ENCODE measurements at regions not wholly inside any gene's neighbourhood (a gene's known extent, or its start where the extent isn't known, plus 50 kb on each side); places are given as distances from the start of the nearest gene placed in this dataset.
A peak's percentile ranks its signal among the peaks of the same experiment; 100 is the strongest.

- Histone ChIP-seq H3K27ac (no peak overlapping the region), H3K4me1 (no peaks in the 10 kb centered on the region), H3K27me3 (no peaks in the 10 kb centered on the region), H3K36me3 (no peaks in the 10 kb centered on the region), H3K4me3 (no peak overlapping the region), H3K9me3 (no peaks in the 10 kb centered on the region)
- intact Hi-C loops (cut with DNase I), result no loop called here
- no peak for ATAC-seq
- DNase-seq, result no peak
- TF ChIP-seq, protein P1, sequence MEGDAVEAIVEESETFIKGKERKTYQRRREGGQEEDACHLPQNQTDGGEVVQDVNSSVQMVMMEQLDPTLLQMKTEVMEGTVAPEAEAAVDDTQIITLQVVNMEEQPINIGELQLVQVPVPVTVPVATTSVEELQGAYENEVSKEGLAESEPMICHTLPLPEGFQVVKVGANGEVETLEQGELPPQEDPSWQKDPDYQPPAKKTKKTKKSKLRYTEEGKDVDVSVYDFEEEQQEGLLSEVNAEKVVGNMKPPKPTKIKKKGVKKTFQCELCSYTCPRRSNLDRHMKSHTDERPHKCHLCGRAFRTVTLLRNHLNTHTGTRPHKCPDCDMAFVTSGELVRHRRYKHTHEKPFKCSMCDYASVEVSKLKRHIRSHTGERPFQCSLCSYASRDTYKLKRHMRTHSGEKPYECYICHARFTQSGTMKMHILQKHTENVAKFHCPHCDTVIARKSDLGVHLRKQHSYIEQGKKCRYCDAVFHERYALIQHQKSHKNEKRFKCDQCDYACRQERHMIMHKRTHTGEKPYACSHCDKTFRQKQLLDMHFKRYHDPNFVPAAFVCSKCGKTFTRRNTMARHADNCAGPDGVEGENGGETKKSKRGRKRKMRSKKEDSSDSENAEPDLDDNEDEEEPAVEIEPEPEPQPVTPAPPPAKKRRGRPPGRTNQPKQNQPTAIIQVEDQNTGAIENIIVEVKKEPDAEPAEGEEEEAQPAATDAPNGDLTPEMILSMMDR (IDR thresholded peaks at IDR 0.05), result no peak
These were observed 741.3 kb upstream of the RAB6C start for GRCh38 chr2:129237966-129238725.

GRCh38 chr2:129239141-129239540, 740.3 kb upstream of the RAB6C start:
- H3K9me3 ChIP-seq, result no peaks in the 10 kb centered on the region
- no peaks in the 10 kb centered on the region for H3K27me3 ChIP-seq
- TF ChIP-seq, protein P1 (IDR thresholded peaks at IDR 0.05), result no peak
- DNase-seq (no peak), ATAC-seq (no peak)
- no peak overlapping the region for H3K27ac ChIP-seq
- H3K36me3 ChIP-seq, result no peaks in the 10 kb centered on the region
- H3K4me1 ChIP-seq, result no peaks in the 10 kb centered on the region
- H3K4me3 ChIP-seq, result no peak overlapping the region
- intact Hi-C loops (cut with DNase I), result no loop called here

DNA sequence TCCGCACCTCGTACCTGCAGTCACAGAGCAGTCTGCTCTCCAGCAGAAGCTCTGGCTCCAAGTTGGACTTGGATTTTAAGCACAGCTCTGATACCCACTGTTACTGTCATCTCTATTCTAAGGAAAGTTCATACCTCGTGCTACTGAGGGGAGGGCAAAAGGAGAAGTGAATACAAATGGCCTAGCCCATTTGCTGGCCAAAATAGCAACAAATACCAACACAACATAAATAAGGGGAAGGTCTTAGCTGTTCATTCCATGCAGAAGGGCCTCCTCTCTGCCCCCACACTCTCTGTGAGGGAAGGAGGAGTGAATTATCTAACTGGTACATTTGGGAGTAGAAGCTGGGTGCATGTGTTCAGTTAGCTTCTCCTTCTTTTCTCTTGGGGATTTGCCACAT, 739.4 kb upstream of the RAB6C start:
- no peak for ATAC-seq
- Histone ChIP-seq H3K9me3 (no peaks in the 10 kb centered on the region), H3K27ac (no peak overlapping the region), H3K36me3 (no peaks in the 10 kb centered on the region), H3K4me3 (no peak overlapping the region), H3K4me1 (no peaks in the 10 kb centered on the region), H3K27me3 (no peaks in the 10 kb centered on the region)
- intact Hi-C loops (cut with DNase I), result no loop called here
- TF ChIP-seq, protein P1 (IDR thresholded peaks at IDR 0.05), result no peak
- no peak for DNase-seq

DNA sequence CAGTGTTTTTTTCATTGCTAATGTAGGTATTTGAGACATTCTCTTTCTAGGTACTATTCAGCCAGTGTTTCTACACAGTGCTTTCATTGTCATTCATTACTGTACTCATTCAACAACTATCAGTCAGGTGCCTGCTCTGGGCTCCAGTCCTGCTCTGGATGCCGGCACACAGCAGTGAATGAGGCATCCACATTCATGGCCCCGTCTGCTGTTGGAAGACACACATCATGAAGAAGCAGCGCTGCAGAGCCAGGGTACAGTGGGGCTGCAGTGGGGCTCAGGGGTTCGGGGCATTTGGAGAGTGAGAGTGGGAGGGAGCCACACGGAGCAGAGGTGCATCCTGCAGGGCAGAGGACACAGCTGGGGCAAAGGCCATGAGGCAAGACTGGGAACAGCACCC, 737.2 kb upstream of the RAB6C start:
- no peaks in the 10 kb centered on the region for H3K4me1 ChIP-seq
- TF ChIP-seq, protein P1 (IDR thresholded peaks at IDR 0.05), result no peak
- no peak overlapping the region for H3K4me3 ChIP-seq
- peak; percentile 37 for ATAC-seq
- no peaks in the 10 kb centered on the region for H3K27me3 ChIP-seq
- DNase-seq, result no peak
- intact Hi-C loops (cut with DNase I), result no loop called here
- no peaks in the 10 kb centered on the region for H3K9me3 ChIP-seq
- no peaks in the 10 kb centered on the region for H3K36me3 ChIP-seq
- no peak overlapping the region for H3K27ac ChIP-seq

GRCh38 chr2:129247751-129248150, 731.7 kb upstream of the RAB6C start:
- H3K27me3 ChIP-seq, result no peaks in the 10 kb centered on the region
- H3K36me3 ChIP-seq, result no peaks in the 10 kb centered on the region
- no peak overlapping the region for H3K4me3 ChIP-seq
- TF ChIP-seq, protein P1 (IDR thresholded peaks at IDR 0.05), result no peak
- H3K4me1 ChIP-seq, result no peaks in the 10 kb centered on the region
- H3K9me3 ChIP-seq, result no peaks in the 10 kb centered on the region
- intact Hi-C loops (cut with DNase I), result no loop called here
- no peak for DNase-seq
- ATAC-seq, result no peak
- H3K27ac ChIP-seq, result no peak overlapping the region

DNA sequence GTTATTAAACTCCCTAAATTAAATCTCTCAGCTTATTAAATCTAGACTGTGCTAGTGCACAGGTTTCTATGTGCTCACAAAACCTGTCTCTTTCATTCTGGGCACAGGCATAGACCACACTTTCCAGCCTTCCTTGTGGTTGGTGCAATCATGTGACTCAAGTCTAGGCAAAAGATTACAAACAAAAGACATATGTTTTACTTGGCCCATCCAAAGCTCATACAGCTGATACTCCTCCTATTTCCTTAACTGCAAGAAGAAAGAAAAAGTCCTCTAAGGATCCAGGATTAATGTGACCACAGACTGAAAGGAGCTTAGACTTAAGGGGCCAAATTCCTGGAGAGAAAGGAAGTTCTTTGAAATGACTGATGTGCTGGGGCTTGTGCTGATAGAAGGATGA, 731.3 kb upstream of the RAB6C start:
- Histone ChIP-seq H3K27ac (no peak overlapping the region), H3K4me1 (no peaks in the 10 kb centered on the region), H3K9me3 (no peaks in the 10 kb centered on the region), H3K27me3 (no peaks in the 10 kb centered on the region), H3K4me3 (no peak overlapping the region), H3K36me3 (no peaks in the 10 kb centered on the region)
- TF ChIP-seq, protein P1 (IDR thresholded peaks at IDR 0.05), result no peak
- intact Hi-C loops (cut with DNase I), result no loop called here
- no peak for ATAC-seq
- DNase-seq, result no peak
